NCI-H524 (cell line): ENCODE measurements at regions not wholly inside any gene's neighbourhood (a gene's known extent, or its start where the extent isn't known, plus 50 kb on each side); places are given as distances from the start of the nearest gene placed in this dataset.
"Not testable (repeated sequence)": the region's sequence is repeated elsewhere in the genome, so short reads cannot be mapped to it uniquely, and the experiment has no call there.

Source experiments
- DNase-seq, 2 experiments: peaks; one replicate each; lab custom pipeline; 2025; lab: John Stamatoyannopoulos, UW

GRCh38 chr6:85078058-85078457 lies 313.7 kb upstream of the TBX18 start:
- DNase-seq = no peak

GRCh38 chr6:85077098-85077497 lies 312.7 kb upstream of the TBX18 start:
- no peak for DNase-seq

- not testable (repeated sequence) for DNase-seq
Observed at GRCh38 chr6:85071845-85072244, 307.4 kb upstream of the TBX18 start.

- DNase-seq = no peak
Observed at GRCh38 chr6:85069577-85069976, 305.2 kb upstream of the TBX18 start.

- DNase-seq = no peak
Observed at GRCh38 chr6:85068221-85068620, 303.8 kb upstream of the TBX18 start.

- no peak for DNase-seq
Observed at GRCh38 chr6:85066266-85066665, 301.9 kb upstream of the TBX18 start.

GRCh38 chr6:85065831-85066230 lies 301.4 kb upstream of the TBX18 start:
- no peak for DNase-seq

- DNase-seq = no peak
Observed at GRCh38 chr6:85063611-85064010, 299.2 kb upstream of the TBX18 start.

GRCh38 chr6:85062884-85063283 lies 298.5 kb upstream of the TBX18 start:
- no peak for DNase-seq

GRCh38 chr6:85058806-85059205 lies 294.4 kb upstream of the TBX18 start:
- DNase-seq = no peak

- DNase-seq = no peak
Observed at GRCh38 chr6:85050149-85050548, 285.8 kb upstream of the TBX18 start.

GRCh38 chr6:85049282-85049681 lies 284.9 kb upstream of the TBX18 start:
- DNase-seq = no peak

GRCh38 chr6:85047818-85048217 lies 283.4 kb upstream of the TBX18 start:
- no peak for DNase-seq

- DNase-seq = not testable (repeated sequence)
Observed at GRCh38 chr6:85045767-85046166, 281.4 kb upstream of the TBX18 start.

- DNase-seq = no peak
Observed at GRCh38 chr6:85044361-85044760, 280.0 kb upstream of the TBX18 start.

GRCh38 chr6:85041376-85041775 lies 277.0 kb upstream of the TBX18 start:
- no peak for DNase-seq

- DNase-seq = no peak
Observed at GRCh38 chr6:85037221-85037620, 272.8 kb upstream of the TBX18 start.

GRCh38 chr6:85035766-85036165 lies 271.4 kb upstream of the TBX18 start:
- no peak for DNase-seq

GRCh38 chr6:85033547-85033946 lies 269.1 kb upstream of the TBX18 start:
- DNase-seq = no peak

GRCh38 chr6:85026021-85026420 lies 261.6 kb upstream of the TBX18 start:
- DNase-seq = no peak

- no peak for DNase-seq
Observed at GRCh38 chr6:85023721-85024120, 259.3 kb upstream of the TBX18 start.

GRCh38 chr6:85017352-85017751 lies 253.0 kb upstream of the TBX18 start:
- no peak for DNase-seq

GRCh38 chr6:85016726-85017125 lies 252.3 kb upstream of the TBX18 start:
- no peak for DNase-seq

GRCh38 chr6:85015396-85015990 lies 251.1 kb upstream of the TBX18 start:
- peak in 1 of 2 experiments; percentile 59 for DNase-seq

- no peak for DNase-seq
Observed at GRCh38 chr6:85010865-85011264, 246.5 kb upstream of the TBX18 start.
